A549 (cell line): ENCODE measurements at regions not wholly inside any gene's neighbourhood (a gene's known extent, or its start where the extent isn't known, plus 50 kb on each side); places are given as distances from the start of the nearest gene placed in this dataset.

Experiments
- ATAC-seq, 2 experiments: fragments of 200-7000 bp in 1 of 2; fragments of >200 bp in 1 of 2; cut with Nextera tagmentation in 1 of 2; cut with Tn5 transposase in 1 of 2; 3 replicates each; pipeline versions ENCODE4 v1.8.0 to v1.9.1; 2018 to 2020; ENCODE audit warnings: mild to moderate bottlenecking in 1 of 2, moderate library complexity in 1 of 2
- CTCF ChIA-PET: fragments of 300-600 bp; sonication (Branson Sonifier 250); formaldehyde crosslinking; extraction: SDS; loops from one replicate; lab custom pipeline; 2021; ENCODE audit warnings: antibody characterized with exemption, inconsistent platforms; lab: Yijun Ruan, JAX
- POLR2A ChIA-PET: fragments of 350-600 bp; formaldehyde crosslinking; extraction: SDS; loops from one replicate; lab custom pipeline; 2021; ENCODE audit warnings: antibody characterized with exemption, inconsistent platforms; lab: Yijun Ruan, JAX
- DNase-seq, 2 experiments: peaks; one replicate each; pipeline versions ENCODE4 v3.0.0 to v3.0.0-alpha.2; 2011 to 2016; ENCODE audit warnings: low read depth in 1 of 2, low spot score in 1 of 2
- FAIRE-seq: peaks from 2 replicates; lab custom pipeline; 2011; peaks lifted over from hg19 to GRCh38; lab: Jason Lieb, UNC
- H3K27ac ChIP-seq, 2 experiments: fragments of >200 bp; sonication (Bioruptor Twin); formaldehyde crosslinking; 3 replicates each; pipeline ENCODE4 v1.5.1; 2016 to 2017
- H3K4me1 ChIP-seq: fragments of >200 bp; sonication (Bioruptor Twin); formaldehyde crosslinking; 3 replicates; pipeline ENCODE4 v1.6.1; 2016
- H3K4me2 ChIP-seq: fragments of >200 bp; sonication (Bioruptor Twin); formaldehyde crosslinking; 3 replicates; pipeline ENCODE4 v1.6.1; 2016
- H3K4me3 ChIP-seq: fragments of >200 bp; sonication (Bioruptor Twin); formaldehyde crosslinking; 3 replicates; pipeline ENCODE4 v1.5.1; 2016
- H3K9me3 ChIP-seq: fragments of >200 bp; sonication (Bioruptor Twin); formaldehyde crosslinking; 3 replicates; pipeline ENCODE4 v1.6.1; 2016
- BCL3 ChIP-seq: fragments of >200 bp; sonication (Bioruptor Twin); formaldehyde crosslinking; IDR thresholded peaks from 3 replicates; pipeline ENCODE4 v1.6.1; 2016
- BHLHE40 ChIP-seq: IDR thresholded peaks from 2 replicates; pipeline ENCODE4 v1.6.1; 2012; ENCODE audit warnings: low read depth, low read length, inconsistent platforms
- CEBPB ChIP-seq, 2 experiments: fragments of >200 bp in 1 of 2; sonication (Bioruptor Twin) in 1 of 2; formaldehyde crosslinking in 1 of 2; IDR thresholded peaks; 2 replicates each; pipeline ENCODE4 v1.6.1; 2012 to 2016
- CHD4 ChIP-seq: fragments of 200-600 bp; sonication (generic); IDR thresholded peaks from 2 replicates; pipeline ENCODE4 v1.6.1; 2016; ENCODE audit warnings: antibody characterized with exemption, mild to moderate bottlenecking, borderline replicate concordance
- CTCF ChIP-seq: fragments of >200 bp; sonication (Bioruptor Twin); formaldehyde crosslinking; IDR thresholded peaks from 3 replicates; pipeline ENCODE4 v1.5.1; 2016
- E2F6 ChIP-seq: IDR thresholded peaks from 2 replicates; pipeline ENCODE4 v1.6.1; 2012; ENCODE audit warnings: low read depth, borderline replicate concordance
- EHF ChIP-seq: fragments of 250-450 bp; sonication (Bioruptor Pico); IDR thresholded peaks from 2 replicates; pipeline ENCODE4 v1.5.0; 2020; ENCODE audit warnings: mild to moderate bottlenecking
- ELK1 ChIP-seq: fragments of 150-350 bp; IDR thresholded peaks from 2 replicates; pipeline ENCODE4 v1.6.1; 2014; ENCODE audit warnings: low read depth, mild to moderate bottlenecking, low read length
- FOSB ChIP-seq: fragments of 250-450 bp; sonication (Bioruptor Pico); IDR thresholded peaks from 2 replicates; pipeline ENCODE4 v1.5.0; 2020; ENCODE audit warnings: mild to moderate bottlenecking, moderate library complexity
- FOSL2 ChIP-seq, 2 experiments: fragments of 450-650 bp in 1 of 2; fragments of >200 bp in 1 of 2; sonication (Bioruptor Twin) in 1 of 2; formaldehyde crosslinking; IDR thresholded peaks; 2 replicates each; pipeline versions ENCODE4 v1.5.0 to v1.6.1; 2016 to 2020; ENCODE audit warnings: mild to moderate bottlenecking in 1 of 2, moderate library complexity in 1 of 2
- FOXS1 ChIP-seq: fragments of 250-450 bp; sonication (Bioruptor Pico); IDR thresholded peaks from 2 replicates; pipeline ENCODE4 v1.5.0; 2020; ENCODE audit warnings: mild to moderate bottlenecking, moderate library complexity
- HEYL ChIP-seq: fragments of 250-450 bp; sonication (Bioruptor Pico); IDR thresholded peaks from 2 replicates; pipeline ENCODE4 v1.8.0; 2021; ENCODE audit warnings: mild to moderate bottlenecking, moderate library complexity
- HMGXB4 ChIP-seq: fragments of 250-450 bp; sonication (Bioruptor Pico); IDR thresholded peaks from 2 replicates; pipeline ENCODE4 v1.5.0; 2021; ENCODE audit warnings: mild to moderate bottlenecking, moderate library complexity, borderline replicate concordance
- HOXA7 ChIP-seq: fragments of 250-450 bp; sonication (Bioruptor Pico); IDR thresholded peaks from 2 replicates; pipeline ENCODE4 v1.5.0; 2020; ENCODE audit warnings: mild to moderate bottlenecking, moderate library complexity
- HOXB5 ChIP-seq: fragments of 250-450 bp; sonication (Bioruptor Pico); IDR thresholded peaks from 2 replicates; pipeline ENCODE4 v1.5.0; 2020; ENCODE audit warnings: mild to moderate bottlenecking, moderate library complexity
- JUNB ChIP-seq: fragments of >200 bp; sonication (Bioruptor Twin); formaldehyde crosslinking; IDR thresholded peaks from 2 replicates; pipeline ENCODE4 v1.6.1; 2016
- KDM5A ChIP-seq: fragments of 200-600 bp; sonication (generic); IDR thresholded peaks from 2 replicates; pipeline ENCODE4 v1.6.1; 2016; ENCODE audit warnings: antibody characterized with exemption, mild to moderate bottlenecking
- MAFK ChIP-seq: fragments of 450-650 bp; IDR thresholded peaks from 2 replicates; pipeline ENCODE4 v1.6.1; 2014; ENCODE audit not compliant: partially characterized antibody
- MAX ChIP-seq: IDR thresholded peaks from 2 replicates; pipeline ENCODE4 v1.6.1; 2012
- MYC ChIP-seq: IDR thresholded peaks from 2 replicates; pipeline ENCODE4 v1.6.1; 2012; ENCODE audit warnings: mild to moderate bottlenecking, inconsistent platforms, low read length, improper control_type of control experiment, borderline replicate concordance
- NFE2L2 ChIP-seq: fragments of 150-350 bp; conservative IDR thresholded peaks from 2 replicates; pipeline ENCODE4 v1.6.1; 2014; ENCODE audit warnings: low read length
- NPAS2 ChIP-seq: fragments of 250-450 bp; sonication (Bioruptor Pico); IDR thresholded peaks from 2 replicates; pipeline ENCODE4 v1.8.0; 2022; ENCODE audit warnings: mild to moderate bottlenecking, moderate library complexity, borderline replicate concordance
- PHF8 ChIP-seq: fragments of 200-600 bp; sonication (generic); IDR thresholded peaks from 2 replicates; pipeline ENCODE4 v1.6.1; 2016; ENCODE audit warnings: low read depth, mild to moderate bottlenecking, antibody characterized with exemption, moderate library complexity, borderline replicate concordance
- POLR2A ChIP-seq: IDR thresholded peaks from 2 replicates; pipeline ENCODE4 v1.6.1; 2012; ENCODE audit warnings: mild to moderate bottlenecking, low read length
- POLR2AphosphoS2 ChIP-seq: conservative IDR thresholded peaks from 2 replicates; pipeline ENCODE4 v1.6.1; 2012; ENCODE audit warnings: low read length, improper control_type of control experiment, inconsistent platforms
- RAD21 ChIP-seq, 2 experiments: fragments of >200 bp in 1 of 2; sonication (Bioruptor Twin) in 1 of 2; formaldehyde crosslinking in 1 of 2; IDR thresholded peaks in 1 of 2; conservative IDR thresholded peaks in 1 of 2; 2 replicates in 1 of 2; 3 replicates in 1 of 2; pipeline ENCODE4 v1.6.1; 2012 to 2018; ENCODE audit warnings: inconsistent platforms in 1 of 2
- TFCP2L1 ChIP-seq: fragments of 250-450 bp; sonication (Bioruptor Pico); IDR thresholded peaks from 2 replicates; pipeline ENCODE4 v1.5.0; 2021; ENCODE audit warnings: mild to moderate bottlenecking
- TP53 ChIP-seq: fragments of 250-450 bp; sonication (Bioruptor Pico); IDR thresholded peaks from 2 replicates; pipeline ENCODE4 v1.5.0; 2021; ENCODE audit warnings: mild to moderate bottlenecking, moderate library complexity
- ZFP36 ChIP-seq: fragments of 450-650 bp; IDR thresholded peaks from 2 replicates; pipeline ENCODE4 v1.6.1; 2014; ENCODE audit warnings: borderline replicate concordance; ENCODE audit not compliant: partially characterized antibody
- ZNF302 ChIP-seq: fragments of 250-450 bp; sonication (Bioruptor Pico); IDR thresholded peaks from 2 replicates; pipeline ENCODE4 v1.9.0; 2021; ENCODE audit warnings: inconsistent platforms, mild to moderate bottlenecking, moderate library complexity
- ZSCAN20 ChIP-seq: fragments of 250-450 bp; sonication (Bioruptor Pico); IDR thresholded peaks from 2 replicates; pipeline ENCODE4 v1.8.0; 2022; ENCODE audit warnings: mild to moderate bottlenecking, moderate library complexity
- WGBS: methylation state at CpG from one replicate; pipeline ENCODE4 v1.1.6; 2017; ENCODE audit errors: missing lambda C conversion rate; 5-methylcytosine and 5-hydroxymethylcytosine counted together

GRCh38 chr6:98047164-98047563, 764.1 kb upstream of the MMS22L start:
- FAIRE-seq, result no peak
- Histone ChIP-seq H3K9me3 (no peaks in the 10 kb centered on the region), H3K4me2 (no peak overlapping the region), H3K27ac (no peak overlapping the region)
- POLR2A ChIA-PET, result no interaction called here
- DNase-seq, result no peak
- TF ChIP-seq POLR2A (no peak), RAD21 (conservative IDR thresholded peaks at IDR 0.05 in 1 of 2, IDR thresholded peaks at IDR 0.05 in 1 of 2) (no peak), FOSB (CRISPR knock-in tag) (no peak), PHF8 (no peak), HMGXB4 (CRISPR knock-in tag) (no peak), NPAS2 (CRISPR knock-in tag) (no peak), TFCP2L1 (CRISPR knock-in tag) (no peak), FOXS1 (CRISPR knock-in tag) (no peak), FOSL2 (IDR thresholded peaks at IDR 0.05) (no peak), FOSL2 (CRISPR knock-in tag; IDR thresholded peaks at IDR 0.05) (no peak), ZSCAN20 (CRISPR knock-in tag) (no peak), E2F6 (no peak), NFE2L2 (no peak), MAX (no peak), HOXB5 (CRISPR knock-in tag) (no peak), CTCF (no peak), CHD4 (no peak), BHLHE40 (no peak), POLR2AphosphoS2 (no peak)
- TF ChIP-seq, all 56 proteins: peak for 0
- Histone ChIP-seq H3K4me1 (no peaks in the 10 kb centered on the region), H3K4me3 (no peak overlapping the region)
- 3% methylated on average over 2 of the region's 2 CpGs for WGBS
- CTCF ChIA-PET, result no interaction called here
- ATAC-seq, result no peak

GRCh38 chr6:98047871-98048270, 764.9 kb upstream of the MMS22L start:
- Histone ChIP-seq H3K9me3 (no peaks in the 10 kb centered on the region), H3K4me1 (no peaks in the 10 kb centered on the region), H3K27ac (no peak overlapping the region), H3K4me2 (no peak overlapping the region), H3K4me3 (no peak overlapping the region)
- ChIA-PET POLR2A (no interaction called here), CTCF (no interaction called here)
- DNase-seq, result no peak
- FAIRE-seq, result no peak
- no peak for ATAC-seq
- 2% methylated on average over 3 of the region's 3 CpGs for WGBS
- TF ChIP-seq JUNB (no peak), ZFP36 (no peak), HOXA7 (no peak)

- no peak overlapping the region for H3K4me3 ChIP-seq
- no peak overlapping the region for H3K27ac ChIP-seq
- H3K4me2 ChIP-seq, result no peak overlapping the region
- H3K9me3 ChIP-seq, result no peaks in the 10 kb centered on the region
- H3K4me1 ChIP-seq, result no peaks in the 10 kb centered on the region
- DNase-seq, result no peak
- ChIA-PET POLR2A (no interaction called here), CTCF (no interaction called here)
- no peak for FAIRE-seq
- ATAC-seq, result no peak
- WGBS, result 0% methylated on average over 2 of the region's 2 CpGs
- TF ChIP-seq TP53 (no peak), ZSCAN20 (CRISPR knock-in tag) (no peak), RAD21 (conservative IDR thresholded peaks at IDR 0.05 in 1 of 2, IDR thresholded peaks at IDR 0.05 in 1 of 2) (no peak), ZNF302 (no peak), BCL3 (no peak), NFE2L2 (no peak), EHF (no peak), ELK1 (no peak), MAFK (no peak), HEYL (CRISPR knock-in tag) (no peak), CEBPB (IDR thresholded peaks at IDR 0.05) (no peak), MYC (no peak), KDM5A (no peak)
Measured at GRCh38 chr6:98054453-98054852, 771.4 kb upstream of the MMS22L start.
